ENCODE measurements at regions not wholly inside any gene's neighbourhood (a gene's known extent, or its start where the extent isn't known, plus 50 kb on each side); places are given as distances from the start of the nearest gene placed in this dataset.
"Not testable (repeated sequence)": the region's sequence is repeated elsewhere in the genome, so short reads cannot be mapped to it uniquely, and the experiment has no call there.

DNA sequence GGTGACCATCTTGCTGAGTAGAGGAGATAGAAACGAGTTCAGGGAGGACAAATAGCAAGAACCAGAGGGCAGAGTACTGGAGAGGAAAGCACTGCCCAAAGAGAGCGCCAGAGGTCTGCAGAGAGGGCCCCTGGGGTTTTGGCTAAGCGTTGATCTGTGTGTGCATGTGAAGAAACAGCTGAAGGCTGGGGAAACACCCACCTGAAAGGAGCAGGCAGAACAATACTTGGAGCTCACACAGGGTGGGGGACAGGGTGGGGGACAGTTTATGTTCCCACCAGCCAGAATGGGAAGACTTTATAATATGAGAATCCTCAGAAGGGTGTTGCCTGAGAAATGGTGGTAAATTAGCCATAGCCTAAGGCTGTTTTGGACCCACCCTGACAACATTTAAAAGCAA is 200.4 kb downstream of the NPIPB11 start:
- TF ChIP-seq, protein P1, sequence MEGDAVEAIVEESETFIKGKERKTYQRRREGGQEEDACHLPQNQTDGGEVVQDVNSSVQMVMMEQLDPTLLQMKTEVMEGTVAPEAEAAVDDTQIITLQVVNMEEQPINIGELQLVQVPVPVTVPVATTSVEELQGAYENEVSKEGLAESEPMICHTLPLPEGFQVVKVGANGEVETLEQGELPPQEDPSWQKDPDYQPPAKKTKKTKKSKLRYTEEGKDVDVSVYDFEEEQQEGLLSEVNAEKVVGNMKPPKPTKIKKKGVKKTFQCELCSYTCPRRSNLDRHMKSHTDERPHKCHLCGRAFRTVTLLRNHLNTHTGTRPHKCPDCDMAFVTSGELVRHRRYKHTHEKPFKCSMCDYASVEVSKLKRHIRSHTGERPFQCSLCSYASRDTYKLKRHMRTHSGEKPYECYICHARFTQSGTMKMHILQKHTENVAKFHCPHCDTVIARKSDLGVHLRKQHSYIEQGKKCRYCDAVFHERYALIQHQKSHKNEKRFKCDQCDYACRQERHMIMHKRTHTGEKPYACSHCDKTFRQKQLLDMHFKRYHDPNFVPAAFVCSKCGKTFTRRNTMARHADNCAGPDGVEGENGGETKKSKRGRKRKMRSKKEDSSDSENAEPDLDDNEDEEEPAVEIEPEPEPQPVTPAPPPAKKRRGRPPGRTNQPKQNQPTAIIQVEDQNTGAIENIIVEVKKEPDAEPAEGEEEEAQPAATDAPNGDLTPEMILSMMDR (IDR thresholded peaks at IDR 0.05): not testable (repeated sequence)
- TF ChIP-seq POLR2A (IDR thresholded peaks at IDR 0.05): not testable (repeated sequence)
